IMR-90 (cell line): ENCODE measurements at regions not wholly inside any gene's neighbourhood (a gene's known extent, or its start where the extent isn't known, plus 50 kb on each side); places are given as distances from the start of the nearest gene placed in this dataset.

Source experiments
- ATAC-seq: fragments of 200-7000 bp; cut with Tn5 transposase; 2 replicates; pipeline ENCODE4 v1.9.1; 2020; ENCODE audit warnings: low read depth, mild to moderate bottlenecking, moderate library complexity
- BruUV-seq: library from RNA; stranded (reverse); fragments of 400-500 nt; replicated peaks from 2 replicates; lab custom pipeline; 2021; lab: Mats Ljungman, UMichigan
- CTCF ChIA-PET: fragments of 300-600 bp; formaldehyde crosslinking; extraction: SDS; loops from one replicate; lab custom pipeline; 2021; ENCODE audit warnings: antibody characterized with exemption; lab: Yijun Ruan, JAX
- POLR2A ChIA-PET: fragments of 300-600 bp; sonication (Branson Sonifier 250); formaldehyde crosslinking; loops from one replicate; lab custom pipeline; 2022; ENCODE audit warnings: antibody characterized with exemption; ENCODE audit not compliant: unreplicated experiment; lab: Charles Lee
- DNase-seq: peaks from one replicate; pipeline ENCODE4 v3.0.0; 2013
- H2AFZ ChIP-seq: replicated peaks from 2 replicates; pipeline ENCODE3; 2013; ENCODE audit warnings: low read length, mild to moderate bottlenecking; ENCODE audit not compliant: poor library complexity
- H2AK5ac ChIP-seq: 2 replicates; pipeline ENCODE4 v1.6.1; 2013; ENCODE audit warnings: low read depth, low read length, inconsistent platforms
- H2AK9ac ChIP-seq: replicated peaks from 2 replicates; pipeline ENCODE3; 2013; ENCODE audit warnings: mild to moderate bottlenecking, low read depth, low read length, moderate library complexity; ENCODE audit not compliant: poor library complexity
- H2BK120ac ChIP-seq: 2 replicates; pipeline ENCODE4 v1.6.1; 2013; ENCODE audit warnings: low read depth, low read length, inconsistent platforms
- H2BK15ac ChIP-seq: 3 replicates; pipeline ENCODE4 v1.6.1; 2013; ENCODE audit warnings: low read depth, low read length, inconsistent platforms
- H2BK20ac ChIP-seq: 2 replicates; pipeline ENCODE4 v1.6.1; 2013; ENCODE audit warnings: low read depth, mild to moderate bottlenecking, inconsistent platforms, low read length, moderate library complexity
- H2BK5ac ChIP-seq: 2 replicates; pipeline ENCODE4 v1.6.1; 2013; ENCODE audit warnings: mild to moderate bottlenecking, low read depth, low read length, inconsistent platforms; ENCODE audit not compliant: poor library complexity, severe bottlenecking
- H3K14ac ChIP-seq: replicated peaks from 2 replicates; pipeline ENCODE4 v1.6.1; 2013; ENCODE audit warnings: low read depth, low read length, inconsistent platforms
- H3K18ac ChIP-seq: 2 replicates; pipeline ENCODE4 v1.6.1; 2013; ENCODE audit warnings: low read depth, low read length, control low read depth
- H3K23ac ChIP-seq: 2 replicates; pipeline ENCODE4 v1.6.1; 2013; ENCODE audit warnings: low read depth, low read length, inconsistent platforms
- H3K27ac ChIP-seq: 2 replicates; pipeline ENCODE4 v1.5.1; 2013; ENCODE audit warnings: mild to moderate bottlenecking, control low read depth, low read length; ENCODE audit not compliant: insufficient read depth
- H3K27me3 ChIP-seq: 2 replicates; pipeline ENCODE4 v1.6.1; 2013; ENCODE audit warnings: low read length; ENCODE audit not compliant: control insufficient read depth, insufficient read depth
- H3K36me3 ChIP-seq: 2 replicates; pipeline ENCODE4 v1.6.1; 2013; ENCODE audit warnings: low read length, mixed read lengths; ENCODE audit not compliant: control insufficient read depth, insufficient read depth
- H3K4ac ChIP-seq: 2 replicates; pipeline ENCODE4 v1.6.1; 2013; ENCODE audit warnings: low read depth, low read length, inconsistent platforms
- H3K4me1 ChIP-seq: 2 replicates; pipeline ENCODE4 v1.6.1; 2013; ENCODE audit warnings: low read length, mixed read lengths; ENCODE audit not compliant: control insufficient read depth, insufficient read depth
- H3K4me2 ChIP-seq: 2 replicates; pipeline ENCODE4 v1.6.1; 2013; ENCODE audit warnings: low read depth, mild to moderate bottlenecking, control low read depth, low read length, moderate library complexity
- H3K4me3 ChIP-seq: 2 replicates; pipeline ENCODE4 v1.5.1; 2013; ENCODE audit warnings: low read depth, mild to moderate bottlenecking, control low read depth, low read length, moderate library complexity; ENCODE audit not compliant: insufficient read depth
- H3K56ac ChIP-seq: 2 replicates; pipeline ENCODE4 v1.6.1; 2013; ENCODE audit warnings: low read length, inconsistent platforms; ENCODE audit not compliant: insufficient read depth; ENCODE audit errors: extremely low read depth
- H3K79me1 ChIP-seq, 2 experiments: 2 replicates each; pipeline ENCODE4 v1.6.1; 2013; ENCODE audit warnings: low read length in 2 of 2, inconsistent platforms in 1 of 2, low read depth in 1 of 2
- H3K9ac ChIP-seq: 2 replicates; pipeline ENCODE4 v1.6.1; 2013; ENCODE audit warnings: low read depth, low read length, control low read depth
- H3K9me1 ChIP-seq: 2 replicates; pipeline ENCODE4 v1.6.1; 2013; ENCODE audit warnings: low read length, inconsistent platforms; ENCODE audit not compliant: insufficient read depth
- H3K9me3 ChIP-seq: 2 replicates; pipeline ENCODE4 v1.6.1; 2013; ENCODE audit warnings: low read length; ENCODE audit not compliant: control insufficient read depth, insufficient read depth
- H4K20me1 ChIP-seq: 2 replicates; pipeline ENCODE4 v1.6.1; 2013; ENCODE audit warnings: low read length, inconsistent platforms; ENCODE audit not compliant: insufficient read depth
- H4K5ac ChIP-seq: 2 replicates; pipeline ENCODE4 v1.6.1; 2013; ENCODE audit warnings: mild to moderate bottlenecking, low read depth, low read length, control low read depth
- H4K8ac ChIP-seq, 2 experiments: 2 replicates each; pipeline ENCODE4 v1.6.1; 2013; ENCODE audit warnings: low read depth in 2 of 2, low read length in 2 of 2, control low read depth in 1 of 2, inconsistent platforms in 1 of 2
- H4K91ac ChIP-seq: 2 replicates; pipeline ENCODE4 v1.6.1; 2013; ENCODE audit warnings: low read depth, low read length, inconsistent platforms; ENCODE audit not compliant: insufficient read depth
- BHLHE40 ChIP-seq: fragments of 150-350 bp; IDR thresholded peaks from 2 replicates; pipeline ENCODE4 v1.6.1; 2016; ENCODE audit warnings: mild to moderate bottlenecking, low read depth, low read length
- CEBPB ChIP-seq: IDR thresholded peaks from 2 replicates; pipeline ENCODE4 v1.6.1; 2012; ENCODE audit warnings: low read depth, low read length, improper control_type of control experiment
- MAZ ChIP-seq: IDR thresholded peaks from 2 replicates; pipeline ENCODE4 v1.6.1; 2012; ENCODE audit warnings: low read depth, mild to moderate bottlenecking, low read length, improper control_type of control experiment, moderate library complexity, borderline replicate concordance
- NFE2L2 ChIP-seq: fragments of 150-350 bp; IDR thresholded peaks from 2 replicates; pipeline ENCODE4 v1.6.1; 2016; ENCODE audit warnings: low read depth, mild to moderate bottlenecking, low read length
- RAD21 ChIP-seq: IDR thresholded peaks from 2 replicates; pipeline ENCODE4 v1.6.1; 2012; ENCODE audit warnings: low read length, improper control_type of control experiment
- WGBS, 2 experiments: methylation state at CpG; one replicate each; pipeline versions ENCODE4 v1.1.5 to v1.1.7; 2013; ENCODE audit warnings: missing lambda C conversion rate in 2 of 2; ENCODE audit not compliant: insufficient read length in 1 of 2; ENCODE audit errors: extremely low coverage in 2 of 2; 5-methylcytosine and 5-hydroxymethylcytosine counted together
- dilution Hi-C: fragments of 300-500 bp; cut with HindIII; formaldehyde crosslinking; loops from one replicate; pipeline ENCODE4 v1.14.3; 2018; ENCODE audit warnings: low sequenced_read_pairs; ENCODE audit not compliant: unreplicated experiment
- in situ Hi-C: fragments of 300-500 bp; cut with MboI; formaldehyde crosslinking; loops from 3 replicates; pipeline ENCODE4 v1.14.3; 2019; ENCODE audit warnings: low sequenced_read_pairs, inconsistent platforms, mixed read lengths
- intact Hi-C: fragments of 100-400 bp; cut with micrococcal nuclease; formaldehyde crosslinking; loops from 2 replicates; pipeline ENCODE4 v1.10.0; 2022

- H2BK15ac ChIP-seq = no peak overlapping the region
- H3K27ac ChIP-seq = no peak overlapping the region
- H2AFZ ChIP-seq = no peak overlapping the region
- no peak overlapping the region for H3K56ac ChIP-seq
- no peak overlapping the region for H3K9ac ChIP-seq
- no peak overlapping the region for H3K4me2 ChIP-seq
- 10% methylated on average over 5 of the region's 6 CpGs; no CpG with 5 or more reads in 1 of the 2 experiments for WGBS, 2 experiments
- ATAC-seq (no peak), DNase-seq (no peak)
- H3K23ac ChIP-seq = no peak overlapping the region
- no peaks in the 10 kb centered on the region for H3K9me3 ChIP-seq
- H4K91ac ChIP-seq = no peak overlapping the region
- H4K20me1 ChIP-seq = no peaks in the 10 kb centered on the region
- BruUV-seq = no TSS peak
- H4K5ac ChIP-seq = no peak overlapping the region
- no peak overlapping the region for H3K4ac ChIP-seq
- no peak overlapping the region for H3K18ac ChIP-seq
- H3K4me1 ChIP-seq = no peaks in the 10 kb centered on the region; the same call in 1 of the 2 replicates
- CTCF ChIA-PET = no interaction called here
- POLR2A ChIA-PET = no interaction called here
- no peak overlapping the region for H2AK9ac ChIP-seq
- H3K79me1 ChIP-seq = no peaks in the 10 kb centered on the region
- intact Hi-C loops = no loop called here
- H4K8ac ChIP-seq = no peak overlapping the region
- H3K36me3 ChIP-seq = no peaks in the 10 kb centered on the region
- no peak overlapping the region for H3K14ac ChIP-seq
- no peak overlapping the region for H2AK5ac ChIP-seq
- in situ Hi-C loops = no loop called here
- TF ChIP-seq CEBPB = no peak
- TF ChIP-seq MAZ = no peak
- no peak for TF ChIP-seq BHLHE40
- TF ChIP-seq RAD21 = no peak
- no peak for TF ChIP-seq NFE2L2
- dilution Hi-C loops = no loop called here
- peaks cover 20% of the 10 kb centered on the region for H3K27me3 ChIP-seq
- H2BK20ac ChIP-seq = no peak overlapping the region
- H2BK5ac ChIP-seq = no peak overlapping the region
- H2BK120ac ChIP-seq = no peak overlapping the region
- no peaks in the 10 kb centered on the region for H3K9me1 ChIP-seq
- no peak overlapping the region for H3K4me3 ChIP-seq
These were observed 79.7 kb upstream of the RASGRF1 start for GRCh38 chr15:79170256-79170664.
